HT-29 (cell line): ENCODE measurements at regions not wholly inside any gene's neighbourhood (a gene's known extent, or its start where the extent isn't known, plus 50 kb on each side); places are given as distances from the start of the nearest gene placed in this dataset. TPM values are rescaled to one million over a fixed set of nuclear protein-coding genes. Genes with fewer than 3 reads are reported as not detected.

Experiments
- DNase-seq: peaks from one replicate; pipeline ENCODE4 v3.0.0-alpha.2; 2015; ENCODE audit warnings: low spot score
- small RNA-seq: library from RNA; depleted of rRNA; stranded (forward); fragments of <200 nt; gene quantifications from one replicate; pipeline ENCODE3, GENCODE V24; 2014

GRCh38 chr3:146658841-146659240 is 53.7 kb upstream of the PLSCR5 start:
- DNase-seq = no peak

- no peak for DNase-seq
Measured at GRCh38 chr3:146655333-146655996, 50.3 kb upstream of the PLSCR5 start.

Small RNAs in the stretch of these regions (small RNA-seq; reads per million reads assigned to genes)
- not detected for gene RNU6-505P
